GM12875 (cell line): ENCODE measurements at regions not wholly inside any gene's neighbourhood (a gene's known extent, or its start where the extent isn't known, plus 50 kb on each side); places are given as distances from the start of the nearest gene placed in this dataset.

Experiments
- H3K4me3 ChIP-seq: one replicate; pipeline ENCODE4 v1.5.1; 2011; ENCODE audit warnings: low read depth, low read length, control low read depth
- CTCF ChIP-seq: IDR thresholded peaks from 2 replicates; pipeline ENCODE4 v1.5.1; 2011; ENCODE audit warnings: low read depth, mild to moderate bottlenecking, control low read depth, inconsistent platforms, low read length, moderate library complexity, borderline replicate concordance; ENCODE audit not compliant: insufficient read depth

GRCh38 chr1:234996245-234996757 is 132.3 kb downstream of the TOMM20 start:
- no peak overlapping the region for H3K4me3 ChIP-seq
- no peak for TF ChIP-seq CTCF

GRCh38 chr1:234994436-234995295 is 134.0 kb downstream of the TOMM20 start:
- no peak overlapping the region for H3K4me3 ChIP-seq
- TF ChIP-seq CTCF = no peak

- no peak overlapping the region for H3K4me3 ChIP-seq
- no peak for TF ChIP-seq CTCF
Observed at GRCh38 chr1:234992065-234992464, 136.6 kb downstream of the TOMM20 start.

- TF ChIP-seq CTCF = no peak
- no peak overlapping the region for H3K4me3 ChIP-seq
Observed at GRCh38 chr1:234990874-234991801, 137.5 kb downstream of the TOMM20 start.

GRCh38 chr1:234990328-234990675 is 138.3 kb downstream of the TOMM20 start:
- H3K4me3 ChIP-seq = no peak overlapping the region
- TF ChIP-seq CTCF = no peak

GRCh38 chr1:234989479-234990327 is 138.9 kb downstream of the TOMM20 start:
- no peak for TF ChIP-seq CTCF
- no peak overlapping the region for H3K4me3 ChIP-seq
